GM12864 (cell line): ENCODE measurements at regions not wholly inside any gene's neighbourhood (a gene's known extent, or its start where the extent isn't known, plus 50 kb on each side); places are given as distances from the start of the nearest gene placed in this dataset.
"Not testable (repeated sequence)": the region's sequence is repeated elsewhere in the genome, so short reads cannot be mapped to it uniquely, and the experiment has no call there.

Experiments used
- DNase-seq: peaks from one replicate; pipeline ENCODE4 v3.0.0-alpha.2; 2011; ENCODE audit warnings: low read depth
- H3K4me3 ChIP-seq: 2 replicates; pipeline ENCODE4 v1.5.1; 2011; ENCODE audit warnings: mild to moderate bottlenecking, low read depth, low read length, control low read depth
- TF ChIP-seq, protein P1 (sequence below): IDR thresholded peaks from 2 replicates; pipeline ENCODE4 v1.5.1; 2011; ENCODE audit warnings: low read depth, mild to moderate bottlenecking, moderate library complexity, low read length, control low read depth, inconsistent platforms; ENCODE audit errors: missing control alignments

DNA sequence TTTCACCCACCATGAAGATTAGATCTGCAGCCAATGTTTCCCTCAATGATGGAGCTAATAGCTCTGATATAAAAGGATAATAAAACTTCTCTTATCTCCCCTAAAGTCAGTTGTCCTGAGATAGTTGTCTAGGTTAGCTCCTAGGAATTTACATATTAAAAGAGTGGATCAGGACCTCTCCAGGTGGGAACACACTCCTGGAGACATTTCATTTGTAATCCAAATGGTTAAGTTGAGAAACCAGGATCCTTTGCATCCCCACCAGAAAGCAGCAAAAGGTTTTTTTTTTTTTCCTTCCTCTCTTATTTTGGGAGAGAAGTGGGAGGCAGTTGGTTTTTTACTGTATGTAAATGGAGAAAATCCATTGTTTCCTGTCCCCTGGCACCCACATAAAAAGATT is 182.5 kb upstream of the FBXL17 start:
- TF ChIP-seq, protein P1, sequence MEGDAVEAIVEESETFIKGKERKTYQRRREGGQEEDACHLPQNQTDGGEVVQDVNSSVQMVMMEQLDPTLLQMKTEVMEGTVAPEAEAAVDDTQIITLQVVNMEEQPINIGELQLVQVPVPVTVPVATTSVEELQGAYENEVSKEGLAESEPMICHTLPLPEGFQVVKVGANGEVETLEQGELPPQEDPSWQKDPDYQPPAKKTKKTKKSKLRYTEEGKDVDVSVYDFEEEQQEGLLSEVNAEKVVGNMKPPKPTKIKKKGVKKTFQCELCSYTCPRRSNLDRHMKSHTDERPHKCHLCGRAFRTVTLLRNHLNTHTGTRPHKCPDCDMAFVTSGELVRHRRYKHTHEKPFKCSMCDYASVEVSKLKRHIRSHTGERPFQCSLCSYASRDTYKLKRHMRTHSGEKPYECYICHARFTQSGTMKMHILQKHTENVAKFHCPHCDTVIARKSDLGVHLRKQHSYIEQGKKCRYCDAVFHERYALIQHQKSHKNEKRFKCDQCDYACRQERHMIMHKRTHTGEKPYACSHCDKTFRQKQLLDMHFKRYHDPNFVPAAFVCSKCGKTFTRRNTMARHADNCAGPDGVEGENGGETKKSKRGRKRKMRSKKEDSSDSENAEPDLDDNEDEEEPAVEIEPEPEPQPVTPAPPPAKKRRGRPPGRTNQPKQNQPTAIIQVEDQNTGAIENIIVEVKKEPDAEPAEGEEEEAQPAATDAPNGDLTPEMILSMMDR = no peak
- no peak overlapping the region for H3K4me3 ChIP-seq
- no peak for DNase-seq

DNA sequence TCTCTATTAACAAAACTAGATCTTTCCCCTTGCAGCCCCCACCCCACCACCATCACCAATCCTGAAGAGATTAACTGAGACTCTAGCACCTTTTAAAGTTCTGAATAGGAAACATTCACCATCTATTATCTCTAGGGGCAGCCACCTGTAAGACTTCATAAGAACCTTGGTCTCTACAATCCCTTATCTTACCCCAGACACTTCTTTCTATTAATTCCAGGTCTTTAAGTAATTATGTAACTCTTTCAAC is 180.2 kb upstream of the FBXL17 start:
- TF ChIP-seq, protein P1 = no peak
- no peak overlapping the region for H3K4me3 ChIP-seq
- no peak for DNase-seq

DNA sequence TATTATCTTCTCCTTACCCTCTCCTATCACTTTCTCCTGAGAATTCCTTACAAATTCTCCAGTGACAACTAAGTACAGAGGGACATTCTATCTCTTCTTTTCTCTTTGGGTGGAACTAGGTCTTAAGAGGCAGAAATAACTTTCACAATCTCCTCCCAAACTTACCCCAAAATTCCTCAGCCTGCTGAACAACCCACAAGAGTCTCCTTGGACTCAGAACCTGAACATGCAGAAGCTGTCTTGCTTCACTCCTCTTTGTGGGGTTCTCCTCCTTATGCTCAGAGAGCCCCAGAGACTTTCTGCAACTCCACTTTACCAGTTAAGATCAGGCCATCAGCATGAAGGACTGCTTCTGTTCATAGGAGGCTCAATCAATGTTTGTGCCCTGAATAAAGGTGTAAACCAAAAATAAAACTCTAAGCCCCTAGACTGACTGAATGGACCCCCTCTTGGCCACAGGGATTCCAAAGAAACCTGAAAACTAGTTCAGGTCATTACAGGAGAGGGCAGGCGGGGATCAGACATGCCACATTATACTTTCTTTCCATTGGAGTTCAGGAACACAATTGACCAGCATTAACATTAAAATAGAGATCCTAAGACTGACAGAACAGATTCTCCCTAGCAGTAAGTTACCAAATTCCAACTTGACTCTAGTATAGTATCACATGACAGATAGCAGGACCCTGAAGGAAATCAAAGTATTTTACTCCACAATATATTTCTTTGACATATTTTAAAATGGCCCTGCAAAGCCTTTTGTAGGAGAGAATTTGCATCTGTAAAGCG is 179.7 kb upstream of the FBXL17 start:
- no peak overlapping the region for H3K4me3 ChIP-seq
- no peak for DNase-seq
- TF ChIP-seq, protein P1 = no peak

GRCh38 chr5:108560581-108560980 is 178.7 kb upstream of the FBXL17 start:
- TF ChIP-seq, protein P1 = no peak
- H3K4me3 ChIP-seq = no peak overlapping the region
- DNase-seq = no peak

- TF ChIP-seq, protein P1 = no peak
- DNase-seq = no peak
- no peak overlapping the region for H3K4me3 ChIP-seq
Observed at GRCh38 chr5:108560166-108560565, 178.3 kb upstream of the FBXL17 start.

GRCh38 chr5:108558840-108559239 is 176.9 kb upstream of the FBXL17 start:
- not testable (repeated sequence) for H3K4me3 ChIP-seq, DNase-seq

DNA sequence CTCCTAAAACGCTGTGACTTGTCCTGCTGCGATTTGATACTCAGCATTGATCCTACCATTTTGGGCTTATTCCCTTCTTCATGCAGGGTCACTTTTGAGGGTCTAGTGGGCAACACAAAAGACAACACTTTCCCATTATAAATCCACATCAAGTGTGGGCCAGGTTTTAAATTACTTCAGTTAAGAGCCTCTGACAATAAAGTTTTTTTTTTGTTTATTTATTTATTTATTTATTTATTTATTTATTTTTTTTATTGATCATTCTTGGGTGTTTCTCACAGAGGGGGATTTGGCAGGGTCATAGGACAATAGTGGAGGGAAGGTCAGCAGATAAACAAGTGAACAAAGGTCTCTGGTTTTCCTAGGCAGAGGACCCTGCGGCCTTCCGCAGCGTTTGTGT is 176.2 kb upstream of the FBXL17 start:
- not testable (repeated sequence) for DNase-seq, H3K4me3 ChIP-seq

DNA sequence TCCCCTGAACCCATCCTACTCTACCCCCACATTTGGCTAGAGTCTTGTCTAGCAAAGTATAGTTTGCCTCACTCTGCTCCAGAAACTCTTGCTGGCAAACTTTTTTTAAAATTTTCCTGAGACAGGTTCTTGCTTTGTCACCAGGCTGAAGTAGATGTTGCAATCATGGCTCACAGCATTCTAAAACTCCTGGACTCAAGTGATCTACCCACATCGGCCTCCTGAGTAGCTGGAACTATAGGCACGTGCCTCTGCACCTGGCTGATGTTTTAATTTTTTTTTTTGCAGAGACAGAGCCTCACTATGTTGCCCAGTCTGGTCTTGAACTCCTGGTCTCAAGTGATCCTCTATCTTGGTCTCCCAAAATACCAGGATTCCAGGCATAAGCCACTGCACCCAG is 175.8 kb upstream of the FBXL17 start:
- no peak overlapping the region for H3K4me3 ChIP-seq
- TF ChIP-seq, protein P1 = no peak
- DNase-seq = no peak
